Neural cell (in vitro differentiated cells): ENCODE measurements at regions not wholly inside any gene's neighbourhood (a gene's known extent, or its start where the extent isn't known, plus 50 kb on each side); places are given as distances from the start of the nearest gene placed in this dataset.

Experiments
- CTCF ChIP-seq: fragments of 450-650 bp; IDR thresholded peaks from 2 replicates; pipeline ENCODE4 v1.5.1; 2014; ENCODE audit warnings: antibody characterized with exemption, mild to moderate bottlenecking, moderate library complexity; ENCODE audit not compliant: poor library complexity, severe bottlenecking
- EP300 ChIP-seq: fragments of 450-650 bp; conservative IDR thresholded peaks from 2 replicates; pipeline ENCODE4 v1.6.1; 2014; ENCODE audit warnings: antibody characterized with exemption, mild to moderate bottlenecking, moderate library complexity; ENCODE audit not compliant: poor library complexity, severe bottlenecking
- EZH2 ChIP-seq: fragments of 200-600, 300-800 bp; shearing (Covaris generic), sonication (generic); IDR thresholded peaks from 2 replicates; pipeline ENCODE4 v1.6.1; 2014; ENCODE audit warnings: antibody characterized with exemption, low read length, borderline replicate concordance, mild to moderate bottlenecking; ENCODE audit not compliant: insufficient read depth, poor library complexity, severe bottlenecking
- POLR2AphosphoS5 ChIP-seq: IDR thresholded peaks from 2 replicates; pipeline ENCODE4 v1.6.1; 2012
- RAD21 ChIP-seq: fragments of 450-650 bp; conservative IDR thresholded peaks from 2 replicates; pipeline ENCODE4 v1.6.1; 2014; ENCODE audit warnings: antibody characterized with exemption, mild to moderate bottlenecking, moderate library complexity
- TAF1 ChIP-seq: IDR thresholded peaks from 2 replicates; pipeline ENCODE4 v1.6.1; 2012; ENCODE audit warnings: low read depth
- TF ChIP-seq, protein P1 (sequence below): IDR thresholded peaks from 2 replicates; pipeline ENCODE4 v1.6.1; 2012; ENCODE audit warnings: borderline replicate concordance

DNA sequence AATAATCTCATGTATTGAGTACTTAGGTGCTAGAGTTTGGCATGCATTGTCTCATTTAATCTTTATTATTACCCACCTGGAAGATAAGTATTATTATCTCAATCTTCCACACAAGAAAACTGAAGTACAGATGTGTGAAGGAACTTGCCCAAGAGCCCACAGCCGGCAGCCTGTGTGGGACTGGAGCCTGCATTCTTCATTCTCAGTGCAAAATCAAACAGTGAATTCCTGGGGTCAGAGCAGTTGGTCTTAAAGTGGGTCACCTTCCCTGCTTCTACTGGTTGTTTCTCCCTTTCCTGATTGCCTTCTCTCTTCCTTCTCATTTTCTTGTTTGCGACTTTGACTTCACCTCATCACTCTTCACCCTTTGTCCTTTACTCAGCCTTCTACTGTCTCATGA lies 144.7 kb upstream of the LYZL1 start:
- TF ChIP-seq CTCF (no peak), EZH2 (no peak), TAF1 (no peak), EP300 (no peak), RAD21 (no peak), POLR2AphosphoS5 (no peak)
- TF ChIP-seq, protein P1, sequence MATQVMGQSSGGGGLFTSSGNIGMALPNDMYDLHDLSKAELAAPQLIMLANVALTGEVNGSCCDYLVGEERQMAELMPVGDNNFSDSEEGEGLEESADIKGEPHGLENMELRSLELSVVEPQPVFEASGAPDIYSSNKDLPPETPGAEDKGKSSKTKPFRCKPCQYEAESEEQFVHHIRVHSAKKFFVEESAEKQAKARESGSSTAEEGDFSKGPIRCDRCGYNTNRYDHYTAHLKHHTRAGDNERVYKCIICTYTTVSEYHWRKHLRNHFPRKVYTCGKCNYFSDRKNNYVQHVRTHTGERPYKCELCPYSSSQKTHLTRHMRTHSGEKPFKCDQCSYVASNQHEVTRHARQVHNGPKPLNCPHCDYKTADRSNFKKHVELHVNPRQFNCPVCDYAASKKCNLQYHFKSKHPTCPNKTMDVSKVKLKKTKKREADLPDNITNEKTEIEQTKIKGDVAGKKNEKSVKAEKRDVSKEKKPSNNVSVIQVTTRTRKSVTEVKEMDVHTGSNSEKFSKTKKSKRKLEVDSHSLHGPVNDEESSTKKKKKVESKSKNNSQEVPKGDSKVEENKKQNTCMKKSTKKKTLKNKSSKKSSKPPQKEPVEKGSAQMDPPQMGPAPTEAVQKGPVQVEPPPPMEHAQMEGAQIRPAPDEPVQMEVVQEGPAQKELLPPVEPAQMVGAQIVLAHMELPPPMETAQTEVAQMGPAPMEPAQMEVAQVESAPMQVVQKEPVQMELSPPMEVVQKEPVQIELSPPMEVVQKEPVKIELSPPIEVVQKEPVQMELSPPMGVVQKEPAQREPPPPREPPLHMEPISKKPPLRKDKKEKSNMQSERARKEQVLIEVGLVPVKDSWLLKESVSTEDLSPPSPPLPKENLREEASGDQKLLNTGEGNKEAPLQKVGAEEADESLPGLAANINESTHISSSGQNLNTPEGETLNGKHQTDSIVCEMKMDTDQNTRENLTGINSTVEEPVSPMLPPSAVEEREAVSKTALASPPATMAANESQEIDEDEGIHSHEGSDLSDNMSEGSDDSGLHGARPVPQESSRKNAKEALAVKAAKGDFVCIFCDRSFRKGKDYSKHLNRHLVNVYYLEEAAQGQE: no peak
